ENCODE measurements at regions not wholly inside any gene's neighbourhood (a gene's known extent, or its start where the extent isn't known, plus 50 kb on each side); places are given as distances from the start of the nearest gene placed in this dataset.

DNA sequence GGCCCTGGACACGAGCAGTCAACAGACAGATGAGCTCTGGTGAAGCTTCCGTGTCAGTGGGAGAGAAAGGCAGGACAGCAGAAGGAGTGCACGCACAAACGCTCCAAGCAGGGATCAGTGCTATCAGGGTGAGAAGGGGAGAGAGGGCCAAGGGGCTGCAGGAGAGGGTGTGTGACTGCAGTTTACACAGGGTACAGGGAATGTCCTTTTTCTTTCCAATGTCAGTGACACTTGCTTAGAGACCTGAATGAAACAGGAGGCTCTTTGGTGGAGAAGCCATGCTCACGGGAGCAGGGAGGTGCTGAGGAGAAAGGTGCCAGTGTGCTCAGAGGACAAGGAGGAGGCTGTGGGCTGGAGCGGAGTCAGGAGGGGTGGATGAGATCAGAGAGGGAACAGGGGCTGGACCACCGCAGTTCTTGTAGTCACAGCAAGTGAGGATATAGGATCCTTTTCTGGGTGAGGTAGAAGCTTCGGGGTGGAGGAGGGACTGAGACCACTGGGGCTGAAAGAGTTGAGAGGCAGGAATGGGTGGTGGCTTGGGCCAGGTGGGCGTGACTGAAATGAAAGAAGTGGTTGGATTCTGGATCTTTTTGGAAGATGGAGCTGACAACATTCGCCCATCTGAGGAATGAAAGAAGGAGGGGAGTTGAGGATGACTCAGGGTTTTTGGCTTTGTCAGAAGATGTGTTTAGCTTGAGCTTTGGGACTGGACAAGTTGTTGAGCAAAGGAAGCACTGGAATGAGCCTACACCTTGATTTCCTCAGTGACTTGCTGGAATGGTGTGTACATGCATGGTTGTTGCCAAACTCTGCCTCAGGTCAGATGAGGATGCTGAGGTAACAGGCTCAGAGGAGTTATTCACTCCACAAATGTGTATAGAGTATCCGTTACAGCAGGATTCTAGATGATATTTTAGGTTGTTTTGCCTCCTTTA is 87.9 kb downstream of the ADAMTS15 start:
- TF ChIP-seq TARDBP (IDR thresholded peaks at IDR 0.05) (no peak), SP1 (IDR thresholded peaks at IDR 0.05) (no peak), PKNOX1 (IDR thresholded peaks at IDR 0.05) (no peak), ELF4 (IDR thresholded peaks at IDR 0.05) (no peak), L3MBTL2 (conservative IDR thresholded peaks at IDR 0.05) (no peak), FOXK2 (IDR thresholded peaks at IDR 0.05) (no peak), HDGF (IDR thresholded peaks at IDR 0.05; ENCODE audit: borderline replicate concordance) (no peak), NFRKB (IDR thresholded peaks at IDR 0.05) (no peak), BHLHE40 (IDR thresholded peaks at IDR 0.05; ENCODE audit: borderline replicate concordance) (no peak), LEF1 (IDR thresholded peaks at IDR 0.05; ENCODE audit: borderline replicate concordance) (no peak), SUZ12 (IDR thresholded peaks at IDR 0.05) (no peak), ARNT (IDR thresholded peaks at IDR 0.05) (no peak), FOXM1 (IDR thresholded peaks at IDR 0.05; ENCODE audit: borderline replicate concordance) (no peak), ZNF384 (IDR thresholded peaks at IDR 0.05) (no peak)

Data from HEK293T (cell line).